ENCODE measurements at regions not wholly inside any gene's neighbourhood (a gene's known extent, or its start where the extent isn't known, plus 50 kb on each side); places are given as distances from the start of the nearest gene placed in this dataset.
"Not testable (repeated sequence)": the region's sequence is repeated elsewhere in the genome, so short reads cannot be mapped to it uniquely, and the experiment has no call there.

DNA sequence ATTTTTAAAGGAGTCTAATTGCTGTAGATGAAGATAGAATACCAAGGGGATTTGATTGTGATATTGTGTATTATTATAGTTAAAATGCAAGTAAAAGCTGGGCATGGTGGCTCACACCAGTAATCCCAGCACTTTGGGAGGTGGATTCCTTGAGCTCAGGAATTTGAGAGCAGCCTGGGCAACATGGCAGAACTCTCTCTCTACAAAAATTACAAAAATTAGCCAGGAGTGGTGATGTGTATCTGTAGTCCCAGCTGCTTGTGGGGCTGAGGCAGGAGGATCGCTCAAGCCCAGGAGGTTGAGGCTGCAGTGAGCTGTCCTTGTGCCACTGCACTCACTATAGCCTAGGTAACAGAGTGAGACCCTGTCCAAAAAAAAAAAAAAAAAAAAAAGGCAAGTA is 687.0 kb downstream of the NUP35 start:
- DNase-seq: no peak

DNA sequence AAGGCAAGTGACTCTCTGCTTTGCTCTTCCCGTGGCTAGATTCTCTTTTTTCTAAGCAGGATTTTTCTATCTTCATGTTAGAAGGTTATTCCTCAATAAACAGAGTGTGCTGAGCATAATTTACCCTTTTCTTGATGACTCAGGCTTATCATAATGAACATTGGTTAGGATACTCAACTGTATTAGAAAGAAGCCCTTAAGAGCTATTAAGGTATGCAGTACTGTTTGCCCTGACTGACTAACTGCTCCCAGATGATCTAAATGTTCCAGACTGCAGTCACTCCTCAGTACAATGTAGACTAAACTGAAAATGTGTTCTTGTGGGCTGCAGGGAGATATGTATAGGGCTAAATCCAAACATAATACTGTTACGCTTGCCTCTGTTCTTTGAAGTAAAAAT is 687.8 kb downstream of the NUP35 start:
- no peak for DNase-seq

- no peak for DNase-seq
These were observed 701.5 kb downstream of the NUP35 start for GRCh38 chr2:183825710-183826109.

- no peak for DNase-seq
These were observed 705.7 kb downstream of the NUP35 start for GRCh38 chr2:183829931-183830330.

DNA sequence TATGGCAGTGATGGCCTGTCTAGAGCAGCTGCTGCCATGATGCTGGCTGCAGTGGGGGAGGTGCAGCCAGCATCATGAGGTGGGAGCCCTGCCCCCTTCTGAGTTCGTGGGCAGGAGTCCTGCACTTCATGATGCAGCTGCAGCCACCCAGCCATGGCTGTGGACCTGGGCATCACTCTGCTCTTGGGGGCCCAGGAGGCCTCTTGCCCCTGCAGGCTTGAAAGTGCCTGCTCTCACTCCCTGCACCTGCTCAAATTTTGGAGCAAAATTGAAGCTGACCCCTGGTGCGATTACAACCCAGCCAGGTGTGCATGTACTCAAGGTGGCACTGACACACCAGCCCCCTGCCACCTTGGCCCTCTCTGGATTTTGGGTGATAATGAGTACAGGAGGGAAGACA is 712.9 kb downstream of the NUP35 start:
- DNase-seq: no peak

GRCh38 chr2:183838295-183838694 is 714.1 kb downstream of the NUP35 start:
- no peak for DNase-seq

- DNase-seq: no peak
These were observed 715.9 kb downstream of the NUP35 start for GRCh38 chr2:183840061-183840584.

- DNase-seq: not testable (repeated sequence)
These were observed 725.6 kb downstream of the NUP35 start for GRCh38 chr2:183849826-183850225.

DNA sequence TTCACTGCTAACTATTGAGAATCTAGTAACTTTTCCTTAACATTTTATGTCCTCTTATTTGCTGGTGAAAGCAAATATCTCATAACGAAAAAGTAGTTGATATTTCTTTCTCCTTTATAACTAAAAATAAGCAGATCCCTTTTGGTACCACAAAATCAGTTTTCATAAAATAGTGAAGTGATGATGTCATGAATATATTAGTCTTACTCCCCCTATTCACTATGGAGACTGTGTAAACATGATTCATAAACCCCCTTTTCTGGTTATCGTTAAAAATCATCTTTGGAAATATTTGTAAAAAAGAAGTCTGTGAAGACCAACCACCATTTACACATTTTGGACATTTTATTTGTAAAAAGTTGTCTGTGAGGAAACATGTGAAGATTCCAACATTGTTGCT is 734.9 kb downstream of the NUP35 start:
- no peak for DNase-seq

DNA sequence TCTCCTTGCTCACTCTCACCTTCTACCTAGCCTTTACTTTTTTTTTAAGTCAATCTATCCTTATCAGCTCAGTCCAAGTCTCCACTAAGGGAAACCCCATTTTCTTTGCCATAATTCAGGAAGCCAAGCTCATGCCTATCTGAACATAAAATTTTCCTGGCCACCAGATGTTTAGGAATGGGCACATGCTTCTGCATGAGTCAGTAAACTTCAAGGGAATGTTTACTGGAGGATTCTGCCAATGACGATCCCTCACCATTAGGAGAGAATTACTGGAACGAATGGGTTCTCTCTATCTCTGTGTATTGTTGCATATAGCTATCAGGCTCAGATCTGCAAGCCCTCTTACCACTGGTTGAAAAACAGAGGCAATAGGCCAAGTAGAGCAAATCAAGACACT is 731.7 kb upstream of the ZNF804A start:
- DNase-seq: no peak

DNA sequence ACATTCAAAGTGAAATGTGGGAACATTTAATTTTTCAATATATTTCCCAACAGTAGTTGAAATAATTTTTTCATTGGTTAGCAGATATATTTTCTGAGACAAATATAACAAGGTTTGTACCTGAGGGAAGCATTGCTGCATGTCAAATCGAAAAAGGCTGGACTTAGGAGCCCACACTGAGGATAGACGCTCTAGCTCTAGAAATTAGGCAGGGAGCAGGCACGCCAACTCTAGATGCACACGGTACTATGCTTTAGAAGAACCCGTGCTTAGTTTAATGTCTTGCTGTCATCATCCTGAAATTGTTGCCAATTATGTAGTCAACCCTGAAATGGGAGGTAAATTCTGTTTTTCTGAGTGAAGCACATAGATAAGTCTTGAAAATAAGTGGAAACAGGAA is 731.1 kb upstream of the ZNF804A start:
- DNase-seq: no peak

- DNase-seq: peak; percentile 14
These were observed 730.2 kb upstream of the ZNF804A start for GRCh38 chr2:183868153-183868552.

DNA sequence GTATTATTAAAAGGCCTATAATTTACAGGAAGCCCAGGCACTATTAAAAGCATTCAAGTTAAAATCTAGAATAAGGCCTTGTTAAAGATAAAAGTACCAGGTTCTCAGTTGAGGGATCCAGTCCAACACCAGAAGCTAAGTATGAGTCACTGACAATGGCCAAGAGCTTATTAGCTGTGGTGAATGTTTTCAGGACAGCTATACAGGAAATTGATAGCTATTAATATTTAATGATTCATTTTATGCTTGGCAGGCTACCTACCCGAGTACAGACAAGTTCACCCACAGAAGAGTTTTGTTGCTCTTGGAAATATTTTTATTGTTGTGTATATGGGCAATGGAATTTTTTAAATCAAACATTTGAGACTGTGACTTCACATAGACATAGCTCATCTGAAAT is 729.6 kb upstream of the ZNF804A start:
- DNase-seq: peak; percentile 56

- no peak for DNase-seq
These were observed 726.2 kb upstream of the ZNF804A start for GRCh38 chr2:183872131-183872530.

- no peak for DNase-seq
These were observed 716.4 kb upstream of the ZNF804A start for GRCh38 chr2:183881978-183882377.

DNA sequence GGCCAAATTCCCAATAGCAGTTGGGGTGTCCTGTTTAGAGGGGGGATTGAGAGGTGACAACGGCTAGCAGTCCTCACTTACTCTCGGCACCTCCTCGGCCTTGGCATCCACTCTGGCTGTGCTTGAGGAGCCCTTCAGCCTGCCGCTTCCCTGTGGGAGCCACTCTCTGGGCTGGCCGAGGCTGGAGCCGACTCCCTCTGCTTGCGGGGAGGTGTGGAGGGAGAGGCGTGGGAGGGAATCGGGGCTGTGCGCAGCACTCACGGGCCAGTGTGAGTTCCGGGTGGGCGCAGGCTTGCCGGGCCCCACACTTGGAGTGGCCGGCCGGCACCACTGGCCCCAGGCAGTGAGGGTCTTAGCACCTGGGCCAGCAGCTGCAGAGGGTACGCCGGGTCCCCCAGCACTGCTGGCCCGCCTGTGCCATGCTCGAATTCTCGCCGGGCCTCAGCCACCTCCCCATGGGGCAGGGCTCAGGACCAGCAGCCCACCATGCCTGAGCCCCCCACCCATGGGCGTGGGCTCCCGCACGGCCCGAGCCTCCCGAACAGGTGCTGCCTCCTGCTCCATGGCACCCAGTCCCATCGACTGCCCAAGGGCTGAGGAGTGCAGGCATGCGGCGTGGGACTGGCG is 705.9 kb upstream of the ZNF804A start:
- no peak for DNase-seq

- DNase-seq: no peak
These were observed 699.7 kb upstream of the ZNF804A start for GRCh38 chr2:183898641-183899040.

DNA sequence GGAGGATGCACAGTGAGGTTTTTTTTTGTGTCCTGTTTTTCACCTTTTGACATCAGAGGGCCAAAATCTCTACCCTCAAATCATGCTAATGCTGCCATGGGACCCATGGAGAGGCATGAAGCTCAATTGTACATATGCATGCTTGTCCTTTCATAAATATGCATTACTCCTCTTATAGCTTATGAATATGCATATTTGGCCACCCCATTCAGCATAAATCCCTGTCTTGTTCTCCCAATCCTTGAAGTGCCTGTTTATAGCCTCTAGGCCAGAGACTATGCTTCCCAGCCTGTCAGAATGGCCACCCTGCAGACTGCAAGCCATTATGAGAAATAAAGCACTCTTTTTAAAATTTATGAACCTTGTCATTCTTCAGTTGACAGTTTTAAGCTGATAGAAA is 696.4 kb upstream of the ZNF804A start:
- no peak for DNase-seq

- no peak for DNase-seq
These were observed 695.3 kb upstream of the ZNF804A start for GRCh38 chr2:183903026-183903425.

- DNase-seq: not testable (repeated sequence)
These were observed 682.3 kb upstream of the ZNF804A start for GRCh38 chr2:183916041-183916440.

- no peak for DNase-seq
These were observed 679.2 kb upstream of the ZNF804A start for GRCh38 chr2:183919167-183919566.

- no peak for DNase-seq
These were observed 678.4 kb upstream of the ZNF804A start for GRCh38 chr2:183919926-183920325.

DNA sequence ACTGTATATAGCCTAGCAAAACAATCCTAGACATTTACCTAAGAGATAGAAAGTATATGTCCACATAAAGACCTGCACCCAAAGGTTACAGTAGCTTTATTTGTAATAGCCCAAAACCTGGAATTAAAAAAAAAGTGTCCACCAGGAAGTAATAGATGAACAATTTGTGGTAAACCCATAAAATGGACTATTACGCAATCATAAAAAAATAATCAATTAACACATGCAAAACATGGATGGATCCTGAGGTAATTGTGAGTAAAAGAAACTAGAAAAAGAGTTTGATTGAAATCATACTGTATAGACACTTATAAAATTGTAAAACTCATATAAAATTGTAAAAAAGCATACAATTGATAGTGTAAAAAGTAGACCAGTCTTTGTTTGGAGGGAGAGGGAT is 673.0 kb upstream of the ZNF804A start:
- no peak for DNase-seq

DNA sequence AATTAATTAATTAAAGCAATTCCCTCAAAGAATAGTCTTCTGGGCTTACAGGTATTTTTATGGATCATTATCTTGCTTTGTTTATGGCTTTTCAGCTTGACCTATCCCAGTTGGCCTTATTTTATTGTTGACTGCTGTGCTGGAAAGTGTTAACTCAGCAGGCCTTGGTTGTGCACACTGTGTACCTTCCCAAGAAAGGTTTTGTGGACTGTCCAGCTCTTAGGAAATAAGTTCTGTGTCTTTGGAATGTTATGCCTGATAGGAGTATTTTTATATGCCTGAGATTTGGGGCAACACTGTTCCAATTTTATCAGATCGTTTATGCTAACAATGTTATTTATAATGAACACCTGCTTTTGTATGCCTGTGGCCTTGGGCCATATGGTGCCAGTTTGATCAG is 671.9 kb upstream of the ZNF804A start:
- DNase-seq: no peak

Measured in fibroblast of skin of scalp (primary cell).